ENCODE measurements at regions not wholly inside any gene's neighbourhood (a gene's known extent, or its start where the extent isn't known, plus 50 kb on each side); places are given as distances from the start of the nearest gene placed in this dataset.
"Not testable (repeated sequence)": the region's sequence is repeated elsewhere in the genome, so short reads cannot be mapped to it uniquely, and the experiment has no call there.

- no peak for DNase-seq (ENCODE audit: low read depth)
Measured at GRCh38 chr15:98277602-98278001, 317.1 kb downstream of the ARRDC4 start.

GRCh38 chr15:98280284-98280975, 319.9 kb downstream of the ARRDC4 start:
- no peak for DNase-seq (ENCODE audit: low read depth)

GRCh38 chr15:98281130-98281529, 320.6 kb downstream of the ARRDC4 start:
- DNase-seq (ENCODE audit: low read depth), result no peak

- DNase-seq (ENCODE audit: low read depth), result no peak
Measured at GRCh38 chr15:98282656-98283332, 322.3 kb downstream of the ARRDC4 start.

- no peak for DNase-seq (ENCODE audit: low read depth)
Measured at GRCh38 chr15:98286200-98286599, 325.7 kb downstream of the ARRDC4 start.

GRCh38 chr15:98286831-98287230, 326.3 kb downstream of the ARRDC4 start:
- DNase-seq (ENCODE audit: low read depth), result no peak

- DNase-seq (ENCODE audit: low read depth), result no peak
Measured at GRCh38 chr15:98288091-98288590, 327.6 kb downstream of the ARRDC4 start.

GRCh38 chr15:98289747-98290146, 329.2 kb downstream of the ARRDC4 start:
- no peak for DNase-seq (ENCODE audit: low read depth)

- DNase-seq (ENCODE audit: low read depth), result peak; percentile 13
Measured at GRCh38 chr15:98292442-98293240, 332.1 kb downstream of the ARRDC4 start.

- no peak for DNase-seq (ENCODE audit: low read depth)
Measured at GRCh38 chr15:98294126-98294525, 333.6 kb downstream of the ARRDC4 start.

- DNase-seq (ENCODE audit: low read depth), result not testable (repeated sequence)
Measured at GRCh38 chr15:98295101-98295759, 334.7 kb downstream of the ARRDC4 start.

- no peak for DNase-seq (ENCODE audit: low read depth)
Measured at GRCh38 chr15:98296653-98297052, 336.1 kb downstream of the ARRDC4 start.

- DNase-seq (ENCODE audit: low read depth), result no peak
Measured at GRCh38 chr15:98304371-98304770, 343.9 kb downstream of the ARRDC4 start.

- DNase-seq (ENCODE audit: low read depth), result no peak
Measured at GRCh38 chr15:98308117-98308516, 340.2 kb upstream of the IGF1R start.

- peak; percentile 45 for DNase-seq (ENCODE audit: low read depth)
Measured at GRCh38 chr15:98311566-98312188, 336.7 kb upstream of the IGF1R start.

- DNase-seq (ENCODE audit: low read depth), result no peak
Measured at GRCh38 chr15:98312913-98313312, 335.4 kb upstream of the IGF1R start.

GRCh38 chr15:98315971-98316370, 332.4 kb upstream of the IGF1R start:
- DNase-seq (ENCODE audit: low read depth), result no peak

- no peak for DNase-seq (ENCODE audit: low read depth)
Measured at GRCh38 chr15:98321896-98322295, 326.4 kb upstream of the IGF1R start.

- no peak for DNase-seq (ENCODE audit: low read depth)
Measured at GRCh38 chr15:98322581-98322980, 325.8 kb upstream of the IGF1R start.

- no peak for DNase-seq (ENCODE audit: low read depth)
Measured at GRCh38 chr15:98324341-98324970, 323.9 kb upstream of the IGF1R start.

GRCh38 chr15:98326804-98327203, 321.5 kb upstream of the IGF1R start:
- DNase-seq (ENCODE audit: low read depth), result no peak

Data from stimulated activated CD8-positive, alpha-beta memory T cell treated with anti-CD3 and anti-CD28 coated beads, Interleukin-4, amount 100 ng/mL, for 24 hours (primary cell).